Femur (tissue), 1 donor: ENCODE measurements at regions not wholly inside any gene's neighbourhood (a gene's known extent, or its start where the extent isn't known, plus 50 kb on each side); places are given as distances from the start of the nearest gene placed in this dataset.

Experiments
- DNase-seq: peaks from one replicate; pipeline ENCODE4 v3.0.0-alpha.2; 2017

DNA sequence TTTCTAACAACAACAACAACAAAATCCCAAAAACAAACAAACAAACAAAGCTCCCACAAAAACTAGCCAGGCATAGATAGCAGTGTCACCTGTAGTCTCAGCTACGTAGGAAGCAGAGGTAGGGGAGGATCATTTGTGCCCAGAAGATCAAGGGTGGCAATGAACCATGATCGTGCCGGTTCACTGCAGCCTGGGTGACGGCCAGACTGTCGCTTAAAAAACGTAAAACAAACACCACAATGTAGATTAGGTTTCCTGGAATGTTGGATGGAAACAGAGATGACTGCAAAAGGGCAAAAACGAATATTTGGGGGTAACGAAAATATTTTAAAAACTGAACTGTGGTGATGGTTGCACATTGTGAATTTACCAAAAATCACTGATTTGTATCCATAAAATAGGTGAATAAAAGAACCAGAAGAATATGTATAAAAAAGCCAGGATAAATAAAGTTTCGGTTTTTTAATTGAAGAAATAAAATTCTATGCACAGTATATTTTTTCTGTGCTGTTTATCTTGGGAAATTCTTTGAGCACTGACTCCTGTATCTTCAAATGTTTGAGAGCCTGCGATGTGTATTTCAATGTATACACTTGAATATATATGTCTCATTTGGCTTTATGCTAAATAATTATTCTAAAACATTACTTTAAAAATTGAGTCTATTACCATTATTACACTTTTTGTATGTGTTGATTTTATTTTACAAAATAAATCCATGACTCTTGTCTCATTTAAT, 1477.0 kb downstream of the PCDH7 start:
- no peak for DNase-seq

DNA sequence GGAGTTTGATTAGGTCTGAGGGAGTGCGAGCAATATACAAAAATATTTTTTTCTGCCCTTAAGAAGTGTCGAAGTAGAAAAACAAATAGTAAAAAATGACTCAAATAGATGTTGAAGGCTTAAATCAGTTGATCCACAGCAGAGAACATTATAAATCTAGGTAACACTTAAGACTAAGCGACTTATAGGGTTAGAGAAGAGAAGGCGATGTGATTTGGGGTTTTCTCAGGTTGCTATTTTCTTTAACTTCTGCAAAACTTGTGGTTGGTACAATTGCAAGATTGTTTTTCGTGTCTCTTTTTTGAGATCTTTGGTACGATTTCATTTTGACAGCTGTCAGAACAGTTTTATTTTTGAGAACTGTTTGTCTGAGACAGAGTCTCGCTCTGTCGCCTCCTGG, 1479.5 kb downstream of the PCDH7 start:
- no peak for DNase-seq

DNA sequence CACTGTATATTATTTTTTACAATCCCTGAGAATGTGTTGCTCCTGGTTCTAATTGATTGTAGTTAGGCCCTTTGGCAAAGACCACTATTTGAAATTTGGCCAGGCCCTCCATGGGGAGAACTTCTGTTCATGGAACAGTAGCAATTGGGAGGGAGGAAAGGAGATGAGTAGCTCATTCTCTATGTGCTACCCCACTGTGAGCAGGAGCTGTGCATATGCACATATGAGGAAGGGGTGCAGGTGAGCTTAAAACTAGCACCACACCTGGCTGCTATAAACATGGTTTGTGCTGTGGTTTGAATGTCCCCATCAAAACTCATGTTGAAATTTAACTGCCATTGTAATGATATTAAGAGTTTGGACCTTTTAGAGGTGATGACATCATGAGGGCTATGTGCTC, 1483.2 kb downstream of the PCDH7 start:
- DNase-seq: no peak

DNA sequence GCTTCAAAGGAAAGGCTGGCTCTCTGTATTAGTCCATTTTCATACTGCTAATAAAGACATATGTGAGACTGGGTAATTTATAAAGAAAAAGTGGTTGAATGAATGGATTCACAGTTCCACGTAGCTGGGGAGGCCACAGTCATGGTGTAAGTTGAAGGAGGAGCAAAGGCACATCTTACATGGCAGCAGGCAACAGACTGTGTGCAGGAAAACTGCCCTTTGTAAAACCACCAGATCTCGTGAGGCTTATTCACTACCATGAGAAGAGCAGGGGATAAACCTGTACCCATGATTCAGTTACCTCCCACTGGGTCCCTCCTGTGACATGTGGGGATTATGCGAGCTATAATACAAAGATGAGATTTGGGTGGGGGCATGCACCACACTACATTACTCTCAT, 1486.6 kb downstream of the PCDH7 start:
- DNase-seq: no peak

DNA sequence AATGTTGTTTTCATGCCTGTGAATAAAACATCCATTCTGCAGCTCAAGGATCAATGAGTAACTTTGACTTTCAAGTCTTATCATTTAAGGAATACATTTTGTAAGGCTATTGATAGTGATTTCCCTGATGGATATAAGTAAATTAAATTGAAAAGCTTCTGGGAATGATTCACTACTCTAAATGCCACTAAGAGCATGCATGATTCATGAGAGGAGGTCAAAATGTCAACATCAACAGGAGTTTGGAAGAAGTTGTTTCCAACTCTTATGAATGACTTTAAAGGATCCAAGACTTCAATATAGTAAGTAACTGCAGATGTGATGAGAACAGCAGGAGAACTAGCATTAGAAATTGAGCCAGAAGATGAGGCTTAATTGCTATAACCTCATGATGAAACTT, 1487.3 kb downstream of the PCDH7 start:
- no peak for DNase-seq

DNA sequence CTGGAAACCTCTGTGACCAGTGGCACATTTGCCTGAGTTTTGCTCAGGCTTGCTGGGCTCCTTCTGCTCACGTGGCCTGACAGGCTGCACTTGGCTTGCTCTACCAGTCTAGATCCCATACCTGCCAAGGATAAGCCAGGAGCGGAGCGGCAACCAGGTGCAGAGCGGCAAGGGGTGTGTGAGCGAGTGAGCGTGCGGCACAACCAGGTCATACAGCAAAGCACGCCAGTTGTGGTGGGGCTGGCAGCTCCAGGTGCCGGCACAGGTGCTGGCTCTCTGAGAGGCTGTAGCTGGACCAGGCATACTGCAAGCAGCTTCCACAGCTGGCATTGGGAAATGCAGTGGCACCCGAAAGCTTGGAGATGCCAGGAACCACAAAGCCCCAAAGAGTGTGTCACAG, 1495.1 kb downstream of the PCDH7 start:
- no peak for DNase-seq

DNA sequence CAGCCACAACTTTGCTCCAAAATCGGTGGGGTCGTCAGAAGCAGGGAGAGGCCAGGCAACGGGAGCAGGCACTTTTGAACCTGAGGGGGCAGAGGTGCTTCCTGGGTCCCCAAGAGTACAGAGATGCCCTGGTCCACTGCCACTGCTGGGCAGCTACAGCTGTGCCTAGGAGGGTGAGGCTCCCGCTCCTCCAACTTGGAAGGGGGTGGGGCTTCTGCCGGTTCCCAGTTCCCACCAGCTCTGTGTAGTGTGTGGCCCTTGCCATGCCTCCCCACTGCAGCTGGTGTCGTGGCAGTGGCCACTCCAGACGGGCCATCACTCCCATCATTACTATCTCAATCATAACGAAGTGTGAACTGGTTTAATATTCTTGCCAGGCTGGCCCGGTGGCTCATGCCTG, 1496.3 kb downstream of the PCDH7 start:
- DNase-seq: no peak

DNA sequence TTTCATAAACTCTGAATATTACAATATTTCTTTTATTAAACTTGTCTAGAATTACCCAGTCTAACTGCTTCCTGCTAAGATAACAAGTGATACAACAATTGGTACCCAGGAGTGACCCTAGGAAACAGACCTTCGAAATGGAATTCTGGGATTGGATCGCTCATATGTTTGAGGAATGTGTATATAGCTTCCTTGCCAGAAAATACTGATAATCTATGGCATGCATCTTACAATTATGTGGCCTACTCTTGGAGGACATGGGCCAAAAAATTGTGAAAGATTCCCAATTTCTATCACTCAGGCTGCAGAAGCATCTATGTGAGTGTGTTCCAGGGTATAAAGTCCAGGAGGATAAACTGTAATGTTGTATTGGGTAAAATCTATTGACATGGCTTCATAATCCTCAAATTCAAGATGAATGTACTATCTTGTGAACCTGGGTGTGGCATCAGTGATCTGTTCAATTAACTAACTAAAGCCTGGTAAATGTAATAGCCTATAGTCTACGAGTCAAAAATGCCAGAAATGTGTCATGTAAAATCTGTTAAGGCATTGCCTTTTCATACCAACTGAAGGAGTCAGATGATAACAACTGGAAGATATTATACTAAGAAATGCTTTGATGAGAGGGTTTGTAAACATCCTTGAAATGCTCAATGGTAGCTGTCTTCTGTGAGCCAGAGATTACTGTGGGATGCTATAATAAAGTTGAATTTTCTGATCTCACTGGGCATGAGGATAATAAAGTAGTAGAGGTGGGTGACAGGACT, 1499.3 kb downstream of the PCDH7 start:
- no peak for DNase-seq

DNA sequence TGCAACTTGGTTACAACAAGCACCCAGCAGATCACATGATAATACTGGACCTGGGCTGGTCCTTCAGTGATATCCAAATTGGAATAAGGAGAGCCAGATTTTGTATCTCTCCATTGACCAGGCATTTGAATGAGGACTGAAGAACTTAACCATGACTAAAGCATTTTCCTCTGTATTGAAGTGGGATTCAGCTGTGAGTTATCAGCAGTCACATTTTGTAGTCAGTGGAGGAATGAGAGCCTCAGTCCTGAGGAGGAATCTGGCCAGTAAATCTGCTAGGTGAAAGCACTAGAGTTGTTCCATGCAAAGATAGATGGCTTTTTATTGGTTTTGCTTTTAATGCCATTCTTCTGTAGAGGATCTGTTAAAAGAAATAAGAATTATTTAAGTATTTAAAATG, 1506.0 kb downstream of the PCDH7 start:
- no peak for DNase-seq

DNA sequence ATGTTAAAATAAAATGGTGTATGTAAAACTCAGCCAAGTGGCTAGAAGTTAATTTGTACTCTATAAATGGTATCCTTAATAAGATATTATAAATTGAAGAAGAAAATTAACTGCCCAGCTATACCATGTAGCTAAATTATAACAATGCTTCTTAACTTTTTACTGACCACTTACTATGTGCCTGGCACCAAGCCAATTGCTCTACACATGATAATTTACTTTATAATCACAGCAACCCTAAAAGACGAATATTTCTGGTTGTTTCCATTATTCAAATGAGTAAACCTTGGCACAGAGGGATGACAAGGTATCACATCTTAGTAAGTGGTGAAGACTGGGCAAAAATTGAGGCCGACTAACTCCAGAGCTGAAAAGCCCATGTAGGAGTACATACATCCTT, 1506.6 kb downstream of the PCDH7 start:
- no peak for DNase-seq

DNA sequence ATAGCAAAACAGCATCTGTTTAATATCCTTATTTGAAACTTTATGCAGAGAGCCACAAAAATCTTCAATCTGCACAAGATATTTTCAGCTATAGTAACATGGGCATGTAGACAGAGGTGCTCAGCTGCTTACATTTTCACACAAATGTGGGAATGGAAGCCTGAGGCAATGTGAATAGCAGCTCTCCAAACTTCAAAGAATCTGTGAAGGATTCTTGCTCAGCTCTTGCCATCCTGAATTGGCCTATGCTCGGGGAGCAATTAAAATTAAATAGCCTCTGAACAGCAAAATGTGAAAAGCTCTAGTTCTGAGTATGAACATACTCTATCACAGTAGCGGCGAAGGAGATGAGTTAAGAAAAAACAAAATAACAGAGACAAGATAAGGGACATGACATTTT, 1523.8 kb downstream of the PCDH7 start:
- DNase-seq: no peak

DNA sequence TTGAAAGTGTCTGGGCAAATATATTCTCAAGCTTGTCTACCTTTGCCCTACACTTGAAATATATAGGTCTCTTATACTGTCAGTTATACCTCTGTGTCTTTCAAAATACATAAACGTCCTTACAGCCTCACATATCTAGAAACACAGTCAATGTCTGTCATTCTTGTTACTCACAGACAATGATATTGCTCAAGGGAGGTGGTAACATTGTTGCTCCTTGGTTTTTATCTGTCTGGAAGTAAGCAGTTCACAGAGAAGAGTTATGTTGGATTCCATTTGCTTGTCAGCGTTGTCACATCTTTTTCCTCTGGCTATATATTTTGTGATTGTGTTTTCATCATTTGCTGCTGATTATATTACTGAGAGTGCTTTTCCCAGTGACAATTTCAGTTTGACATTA, 1528.9 kb downstream of the PCDH7 start:
- DNase-seq: no peak

DNA sequence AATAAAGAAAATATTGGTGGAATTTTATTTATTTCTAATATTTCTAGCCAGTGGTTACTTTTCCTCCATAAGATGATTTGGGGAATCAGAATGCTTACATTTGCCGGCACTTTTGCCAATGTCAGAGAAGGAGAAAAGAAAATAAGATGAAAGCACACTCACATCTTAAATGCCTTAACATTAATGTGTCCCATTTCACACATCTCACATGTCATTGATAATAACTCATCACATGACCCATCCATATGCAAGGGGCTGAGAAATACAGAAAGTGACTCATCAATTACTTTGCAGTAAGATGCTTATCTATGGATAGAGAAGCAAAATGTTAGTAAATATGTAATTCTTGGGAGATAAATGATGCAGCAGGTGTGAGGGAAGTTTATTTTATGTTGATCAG, 1531.0 kb downstream of the PCDH7 start:
- DNase-seq: no peak

DNA sequence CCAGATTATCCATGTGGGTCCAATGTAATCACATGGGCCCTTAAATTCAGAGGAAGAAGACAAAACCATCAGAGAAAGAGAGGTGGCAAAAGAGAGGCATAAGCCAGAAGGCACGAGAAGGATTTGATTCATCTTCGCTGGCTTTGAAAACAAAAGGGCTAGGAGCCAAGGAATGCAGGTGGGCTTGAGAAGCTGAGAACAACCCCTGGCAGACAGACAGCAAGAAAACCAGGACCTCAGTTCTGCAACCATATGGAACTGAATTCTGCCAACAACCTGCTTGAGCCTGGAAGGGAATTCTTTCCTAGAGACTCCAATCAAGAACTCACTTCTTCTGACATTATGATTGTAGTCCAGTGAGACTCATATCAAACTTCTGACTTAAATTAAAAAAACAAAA, 1531.8 kb downstream of the PCDH7 start:
- no peak for DNase-seq

DNA sequence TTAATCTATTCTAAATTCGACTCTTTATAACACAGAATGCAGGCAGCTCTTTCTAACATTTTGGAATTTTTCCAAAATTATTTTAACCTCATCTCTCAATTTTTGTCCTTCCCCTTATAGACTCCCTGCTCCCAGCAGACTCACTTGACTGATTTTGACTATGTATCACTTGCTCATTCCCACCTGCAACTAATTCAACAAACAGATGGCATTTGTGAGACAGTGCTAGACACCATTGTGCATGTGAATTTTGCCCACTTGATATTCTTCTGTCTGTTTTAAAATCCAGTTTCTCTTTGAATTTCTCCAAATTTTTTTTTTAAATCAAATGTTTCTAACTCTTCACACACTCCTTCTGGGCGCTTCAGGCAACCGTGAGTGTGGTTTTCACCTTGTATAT, 1534.0 kb downstream of the PCDH7 start:
- DNase-seq: no peak

DNA sequence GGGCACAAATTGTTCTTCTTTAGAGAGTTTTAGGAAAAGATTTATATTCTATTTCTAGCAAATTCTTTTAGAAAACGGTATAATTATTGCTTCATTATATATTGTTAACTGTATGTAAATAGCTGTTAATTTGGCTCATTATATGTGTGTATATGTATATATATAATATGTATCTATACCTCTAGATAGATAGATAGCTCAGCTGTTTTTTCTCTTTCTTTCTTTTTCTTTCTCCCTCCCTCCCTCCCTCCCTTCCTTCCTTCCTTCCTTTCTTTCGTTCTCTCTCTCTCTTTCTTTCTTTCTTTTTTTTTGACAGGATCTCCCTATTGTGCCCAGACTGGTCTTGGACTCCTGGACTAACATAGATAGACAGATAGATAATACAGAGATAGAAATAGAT, 1538.8 kb downstream of the PCDH7 start:
- no peak for DNase-seq

DNA sequence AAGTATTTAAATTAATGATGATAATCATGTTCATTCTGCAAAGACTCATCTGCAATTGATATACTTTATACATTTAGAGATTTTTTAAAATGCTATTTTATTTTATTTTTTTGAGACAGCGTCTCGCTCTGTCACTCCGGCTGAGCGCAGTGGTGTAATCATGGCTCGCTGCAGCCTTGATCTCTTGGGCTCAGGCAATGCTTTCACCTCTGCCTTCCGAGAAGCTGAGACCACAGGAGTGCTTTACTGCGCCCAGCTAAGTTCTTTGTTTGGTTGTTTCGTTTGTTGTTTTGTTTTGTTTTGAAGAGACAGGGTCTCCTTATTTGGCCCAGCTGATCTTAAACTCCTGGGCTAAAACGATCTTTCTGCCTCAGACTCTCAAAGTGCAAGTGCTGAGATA, 1541.0 kb downstream of the PCDH7 start:
- DNase-seq: no peak

DNA sequence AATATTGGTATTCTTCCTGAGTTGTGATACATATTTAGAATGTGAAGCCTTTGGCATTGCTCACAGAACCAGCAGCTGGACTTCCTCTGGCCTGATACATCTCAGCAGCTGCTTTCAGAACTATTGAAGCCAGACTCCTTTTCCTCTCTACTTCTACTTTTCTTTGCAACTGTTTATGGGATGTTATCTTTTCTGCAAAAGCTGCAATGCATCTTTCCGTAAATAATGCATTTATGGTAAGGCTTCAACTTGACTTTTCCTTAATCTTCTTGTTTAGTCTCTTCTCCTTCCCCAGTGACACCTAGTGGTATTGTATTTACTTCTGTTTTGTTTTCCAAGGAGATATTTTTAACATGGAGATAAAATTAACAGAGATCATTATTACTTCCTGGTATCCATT, 1548.7 kb downstream of the PCDH7 start:
- no peak for DNase-seq

DNA sequence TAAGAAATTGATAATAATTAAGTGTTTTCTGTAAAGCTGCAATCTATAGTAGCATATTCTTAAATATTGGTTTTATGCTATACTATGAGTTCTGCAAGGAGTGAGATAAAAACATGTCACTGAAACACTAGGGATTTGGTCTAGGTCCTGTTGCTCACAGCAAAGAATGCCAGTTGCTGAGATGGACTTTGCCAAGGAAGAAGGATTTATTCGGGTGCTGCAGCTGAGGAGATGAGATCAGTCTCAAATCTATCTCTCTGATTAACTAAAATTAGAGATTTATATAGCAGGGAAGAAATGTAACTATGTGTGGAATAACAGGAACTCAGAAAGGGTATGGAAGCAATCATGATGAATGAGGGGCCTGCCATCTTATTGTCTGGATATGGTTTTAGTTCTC, 1569.9 kb downstream of the PCDH7 start:
- DNase-seq: no peak

DNA sequence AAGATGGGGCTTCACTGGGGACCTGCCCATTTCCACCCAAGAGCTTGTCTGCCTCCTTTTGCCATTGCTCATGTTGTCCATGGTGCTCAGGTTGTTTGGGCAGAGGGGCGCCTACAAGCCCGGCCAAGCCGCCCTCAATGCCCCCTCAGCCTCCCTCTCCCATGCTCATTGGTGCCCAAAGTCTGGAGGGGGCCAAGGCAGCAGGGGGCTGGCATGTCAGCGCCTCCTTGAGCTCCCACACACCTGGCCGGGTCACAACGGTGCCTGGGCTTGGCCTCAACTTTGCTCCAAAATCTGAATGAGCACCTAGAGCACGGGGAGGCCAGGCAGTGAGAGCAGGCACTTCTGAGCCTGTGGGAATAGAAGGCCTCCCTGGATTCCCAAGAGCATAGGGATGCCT, 1598.8 kb downstream of the PCDH7 start:
- no peak for DNase-seq

DNA sequence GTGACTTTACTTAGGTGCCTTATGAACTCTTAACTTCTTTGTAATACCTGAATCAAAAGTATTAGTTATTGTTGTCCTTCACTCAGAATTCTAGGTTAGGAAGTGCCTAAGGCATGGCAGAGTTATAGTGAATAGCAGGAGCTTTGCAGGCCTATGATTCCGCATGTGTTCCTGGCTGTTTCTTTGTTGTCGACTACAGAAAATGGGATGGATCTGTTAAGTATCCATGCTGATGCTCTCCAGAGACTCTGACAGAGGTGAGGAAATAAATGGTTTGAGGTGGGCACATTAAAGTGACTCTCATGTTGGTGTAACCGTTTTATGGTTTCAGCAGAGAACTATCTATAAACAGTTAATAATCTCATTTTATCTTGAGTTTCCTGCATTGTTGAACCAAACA, 1601.3 kb downstream of the PCDH7 start:
- no peak for DNase-seq

DNA sequence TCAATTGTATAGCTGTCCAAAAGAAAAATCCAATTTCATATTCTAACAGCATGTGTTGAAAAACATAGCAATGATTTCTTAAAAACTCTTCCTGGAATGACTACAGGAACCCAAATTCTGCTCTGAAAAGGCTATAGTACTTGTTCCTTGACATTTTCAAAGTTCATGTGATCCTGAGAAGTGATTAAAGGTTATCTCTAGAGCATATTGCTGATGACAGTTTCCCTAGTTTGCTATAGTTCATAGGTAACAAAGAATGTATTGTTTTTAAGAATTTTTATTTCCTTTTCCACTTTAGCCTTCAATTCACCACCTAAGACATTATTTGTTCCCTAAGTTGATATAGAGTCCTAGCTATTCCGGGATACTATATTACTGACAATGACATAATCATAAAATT, 1614.6 kb downstream of the PCDH7 start:
- no peak for DNase-seq

DNA sequence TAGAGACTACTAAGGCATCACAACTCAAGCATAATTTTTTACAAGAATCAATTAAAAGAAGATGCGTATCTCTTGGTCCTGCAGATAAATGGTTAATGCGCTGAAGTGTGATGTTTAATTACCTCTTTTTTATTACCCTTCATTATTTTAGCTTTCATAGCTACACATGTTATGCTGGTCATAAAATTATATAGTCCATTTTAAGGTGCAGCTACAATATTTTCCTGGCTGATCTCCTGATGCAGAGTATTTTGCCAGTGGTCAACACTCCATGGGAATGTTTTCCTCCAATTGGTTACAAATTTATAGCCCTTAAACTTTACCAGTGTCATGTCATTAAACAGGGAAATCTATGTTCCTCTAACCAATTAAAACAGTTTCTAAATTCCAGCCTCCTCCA, 1617.2 kb downstream of the PCDH7 start:
- no peak for DNase-seq

DNA sequence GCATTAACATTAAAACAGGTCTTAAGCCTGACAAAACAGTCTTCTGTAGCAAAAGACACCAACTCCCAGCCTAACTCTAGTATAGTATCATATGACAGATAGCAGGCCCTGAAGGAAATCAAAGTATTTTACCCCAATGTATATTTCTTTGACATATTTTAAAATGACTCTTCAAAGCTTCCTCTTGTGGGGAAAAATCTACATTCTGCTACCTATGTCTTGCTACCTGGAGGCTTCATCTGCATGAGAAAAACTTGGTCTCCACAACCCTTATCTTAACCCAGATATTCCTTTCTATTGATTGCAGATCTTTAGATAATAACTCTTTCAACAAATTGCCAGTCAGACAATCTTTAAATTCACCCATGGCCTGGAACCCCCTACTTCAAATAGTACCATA, 1620.4 kb downstream of the PCDH7 start:
- no peak for DNase-seq

DNA sequence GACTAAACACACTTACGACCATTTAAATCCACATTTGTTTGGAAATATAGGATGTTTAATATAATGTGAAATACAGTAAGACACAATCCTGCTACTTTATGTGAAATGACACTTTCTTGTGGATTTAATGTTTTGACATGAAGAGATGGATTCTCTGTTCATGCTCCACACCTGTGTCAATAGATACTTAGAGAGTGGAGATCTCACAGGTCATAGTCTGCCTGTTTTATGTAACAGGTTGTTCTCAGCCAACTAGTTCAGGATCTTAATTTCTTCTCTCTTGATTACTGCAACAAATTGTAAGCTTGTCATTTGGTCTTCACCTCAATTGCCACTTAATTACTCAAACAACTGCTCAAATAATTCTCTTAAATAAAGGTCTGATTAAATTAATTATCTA, 1621.2 kb downstream of the PCDH7 start:
- no peak for DNase-seq
